Muscle of arm (tissue), 1 donor: ENCODE measurements at regions not wholly inside any gene's neighbourhood (a gene's known extent, or its start where the extent isn't known, plus 50 kb on each side); places are given as distances from the start of the nearest gene placed in this dataset.
"Not testable (repeated sequence)": the region's sequence is repeated elsewhere in the genome, so short reads cannot be mapped to it uniquely, and the experiment has no call there.

Experiments used
- DNase-seq: peaks from one replicate; pipeline ENCODE4 v3.0.0-alpha.2; 2013

GRCh38 chr6:145547594-145548335 lies 187.6 kb downstream of the EPM2A start:
- DNase-seq: peak; percentile 72

- no peak for DNase-seq
Observed at GRCh38 chr6:145548933-145549648, 186.2 kb downstream of the EPM2A start.

- DNase-seq: no peak
Observed at GRCh38 chr6:145551164-145551563, 184.2 kb downstream of the EPM2A start.

- DNase-seq: no peak
Observed at GRCh38 chr6:145555084-145555483, 180.2 kb downstream of the EPM2A start.

- DNase-seq: no peak
Observed at GRCh38 chr6:145557474-145557873, 177.8 kb downstream of the EPM2A start.

GRCh38 chr6:145559836-145560235 lies 175.5 kb downstream of the EPM2A start:
- DNase-seq: no peak

GRCh38 chr6:145561095-145562072 lies 173.9 kb downstream of the EPM2A start:
- no peak for DNase-seq

GRCh38 chr6:145562771-145563615 lies 172.3 kb downstream of the EPM2A start:
- DNase-seq: no peak

GRCh38 chr6:145564553-145564952 lies 170.8 kb downstream of the EPM2A start:
- DNase-seq: no peak

- no peak for DNase-seq
Observed at GRCh38 chr6:145567684-145568252, 167.6 kb downstream of the EPM2A start.

GRCh38 chr6:145569140-145569539 lies 166.2 kb downstream of the EPM2A start:
- DNase-seq: no peak

GRCh38 chr6:145570336-145570735 lies 165.0 kb downstream of the EPM2A start:
- not testable (repeated sequence) for DNase-seq

- not testable (repeated sequence) for DNase-seq
Observed at GRCh38 chr6:145574269-145574668, 161.1 kb downstream of the EPM2A start.
